ENCODE measurements at regions not wholly inside any gene's neighbourhood (a gene's known extent, or its start where the extent isn't known, plus 50 kb on each side); places are given as distances from the start of the nearest gene placed in this dataset.

- Histone ChIP-seq H3K36me3 (ENCODE audit: control insufficient read depth, insufficient read depth, low read length) (no peaks in the 10 kb centered on the region), H3K27ac (ENCODE audit: low read depth, low read length) (no peak overlapping the region), H3K9me3 (ENCODE audit: control insufficient read depth, insufficient read depth, low read length) (no peaks in the 10 kb centered on the region), H3K4me1 (ENCODE audit: control insufficient read depth, insufficient read depth, low read length) (peaks cover 6% of the 10 kb centered on the region; the same call in 1 of the 2 replicates), H3K27me3 (ENCODE audit: control insufficient read depth, insufficient read depth, low read length) (no peaks in the 10 kb centered on the region), H3K4me3 (ENCODE audit: low read depth, low read length) (no peak overlapping the region), H3K9ac (ENCODE audit: low read depth, low read length) (no peak overlapping the region)
These were observed 1227.4 kb upstream of the PCDH20 start for GRCh38 chr13:62643007-62643483.

GRCh38 chr13:62635161-62635560 lies 1219.5 kb upstream of the PCDH20 start:
- H3K4me3 ChIP-seq (ENCODE audit: low read depth, low read length): no peak overlapping the region
- no peak overlapping the region for H3K27ac ChIP-seq (ENCODE audit: low read depth, low read length)
- H3K9me3 ChIP-seq (ENCODE audit: control insufficient read depth, insufficient read depth, low read length): no peaks in the 10 kb centered on the region
- no peak overlapping the region for H3K9ac ChIP-seq (ENCODE audit: low read depth, low read length)
- H3K27me3 ChIP-seq (ENCODE audit: control insufficient read depth, insufficient read depth, low read length): no peaks in the 10 kb centered on the region
- H3K36me3 ChIP-seq (ENCODE audit: control insufficient read depth, insufficient read depth, low read length): no peaks in the 10 kb centered on the region
- no peaks in the 10 kb centered on the region for H3K4me1 ChIP-seq (ENCODE audit: control insufficient read depth, insufficient read depth, low read length)

DNA sequence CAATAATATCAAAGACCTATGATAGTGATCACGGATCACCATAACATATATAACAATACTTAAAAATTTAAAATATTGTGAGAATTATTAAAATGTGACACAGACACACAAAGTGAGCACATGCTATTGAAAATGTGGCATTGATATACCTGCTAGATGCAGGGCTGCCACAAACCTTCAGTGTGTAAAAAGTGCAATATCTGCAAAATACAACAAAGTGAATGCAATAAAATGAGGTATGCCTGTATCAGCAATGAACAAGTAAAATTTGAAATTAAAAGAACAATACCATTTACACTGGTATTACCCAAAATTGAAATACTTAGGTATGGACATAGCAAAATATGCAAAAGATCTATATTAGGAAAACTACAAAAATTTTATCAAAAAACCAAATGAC lies 1217.8 kb upstream of the PCDH20 start:
- Histone ChIP-seq H3K36me3 (ENCODE audit: control insufficient read depth, insufficient read depth, low read length) (no peaks in the 10 kb centered on the region), H3K27me3 (ENCODE audit: control insufficient read depth, insufficient read depth, low read length) (no peaks in the 10 kb centered on the region), H3K4me3 (ENCODE audit: low read depth, low read length) (no peak overlapping the region), H3K4me1 (ENCODE audit: control insufficient read depth, insufficient read depth, low read length) (no peaks in the 10 kb centered on the region), H3K27ac (ENCODE audit: low read depth, low read length) (no peak overlapping the region), H3K9ac (ENCODE audit: low read depth, low read length) (no peak overlapping the region), H3K9me3 (ENCODE audit: control insufficient read depth, insufficient read depth, low read length) (no peaks in the 10 kb centered on the region)

- no peaks in the 10 kb centered on the region for H3K27me3 ChIP-seq (ENCODE audit: control insufficient read depth, insufficient read depth, low read length)
- H3K9ac ChIP-seq (ENCODE audit: low read depth, low read length): no peak overlapping the region
- H3K9me3 ChIP-seq (ENCODE audit: control insufficient read depth, insufficient read depth, low read length): no peaks in the 10 kb centered on the region
- no peaks in the 10 kb centered on the region for H3K36me3 ChIP-seq (ENCODE audit: control insufficient read depth, insufficient read depth, low read length)
- no peak overlapping the region for H3K4me3 ChIP-seq (ENCODE audit: low read depth, low read length)
- H3K4me1 ChIP-seq (ENCODE audit: control insufficient read depth, insufficient read depth, low read length): no peaks in the 10 kb centered on the region
- H3K27ac ChIP-seq (ENCODE audit: low read depth, low read length): no peak overlapping the region
These were observed 1216.0 kb upstream of the PCDH20 start for GRCh38 chr13:62631619-62632018.

- no peaks in the 10 kb centered on the region for H3K36me3 ChIP-seq (ENCODE audit: control insufficient read depth, insufficient read depth, low read length)
- no peaks in the 10 kb centered on the region for H3K27me3 ChIP-seq (ENCODE audit: control insufficient read depth, insufficient read depth, low read length)
- no peak overlapping the region for H3K4me3 ChIP-seq (ENCODE audit: low read depth, low read length)
- H3K4me1 ChIP-seq (ENCODE audit: control insufficient read depth, insufficient read depth, low read length): no peaks in the 10 kb centered on the region
- no peaks in the 10 kb centered on the region for H3K9me3 ChIP-seq (ENCODE audit: control insufficient read depth, insufficient read depth, low read length)
- H3K9ac ChIP-seq (ENCODE audit: low read depth, low read length): no peak overlapping the region
- H3K27ac ChIP-seq (ENCODE audit: low read depth, low read length): no peak overlapping the region
These were observed 1215.5 kb upstream of the PCDH20 start for GRCh38 chr13:62631124-62631523.

- H3K36me3 ChIP-seq (ENCODE audit: control insufficient read depth, insufficient read depth, low read length): no peaks in the 10 kb centered on the region
- no peak overlapping the region for H3K9ac ChIP-seq (ENCODE audit: low read depth, low read length)
- no peaks in the 10 kb centered on the region for H3K4me1 ChIP-seq (ENCODE audit: control insufficient read depth, insufficient read depth, low read length)
- H3K4me3 ChIP-seq (ENCODE audit: low read depth, low read length): no peak overlapping the region
- H3K27ac ChIP-seq (ENCODE audit: low read depth, low read length): no peak overlapping the region
- H3K27me3 ChIP-seq (ENCODE audit: control insufficient read depth, insufficient read depth, low read length): no peaks in the 10 kb centered on the region
- no peaks in the 10 kb centered on the region for H3K9me3 ChIP-seq (ENCODE audit: control insufficient read depth, insufficient read depth, low read length)
These were observed 1214.0 kb upstream of the PCDH20 start for GRCh38 chr13:62629618-62630017.

DNA sequence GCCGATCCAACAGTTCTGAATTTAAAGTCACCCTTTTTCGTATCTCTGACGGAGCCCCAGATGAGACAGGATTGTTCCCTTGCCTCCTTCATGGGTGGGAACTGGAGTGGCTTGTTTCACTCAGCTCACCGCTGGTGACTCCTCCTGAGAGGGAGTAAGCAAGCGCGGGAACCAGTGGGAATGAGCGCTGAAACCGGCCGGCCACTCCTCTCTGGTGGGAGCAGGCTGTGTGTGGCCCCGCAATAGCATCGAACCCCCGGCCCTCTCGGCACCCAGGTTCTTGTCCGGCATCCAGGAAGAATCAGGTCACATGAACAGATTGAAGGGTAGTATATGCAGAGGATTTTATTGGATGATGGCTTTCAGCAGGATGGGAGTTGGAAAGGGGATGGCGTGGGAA lies 1211.6 kb upstream of the PCDH20 start:
- Histone ChIP-seq H3K9ac (ENCODE audit: low read depth, low read length) (no peak overlapping the region), H3K27me3 (ENCODE audit: control insufficient read depth, insufficient read depth, low read length) (no peaks in the 10 kb centered on the region), H3K9me3 (ENCODE audit: control insufficient read depth, insufficient read depth, low read length) (no peaks in the 10 kb centered on the region), H3K36me3 (ENCODE audit: control insufficient read depth, insufficient read depth, low read length) (no peaks in the 10 kb centered on the region), H3K27ac (ENCODE audit: low read depth, low read length) (no peak overlapping the region), H3K4me3 (ENCODE audit: low read depth, low read length) (no peak overlapping the region), H3K4me1 (ENCODE audit: control insufficient read depth, insufficient read depth, low read length) (0 out of 2 replicates have a peak, but pooled peaks cover 2% of the 10 kb centered on the region)

GRCh38 chr13:62626771-62627170 lies 1211.1 kb upstream of the PCDH20 start:
- no peak overlapping the region for H3K27ac ChIP-seq (ENCODE audit: low read depth, low read length)
- no peaks in the 10 kb centered on the region for H3K27me3 ChIP-seq (ENCODE audit: control insufficient read depth, insufficient read depth, low read length)
- H3K4me3 ChIP-seq (ENCODE audit: low read depth, low read length): no peak overlapping the region
- no peaks in the 10 kb centered on the region for H3K9me3 ChIP-seq (ENCODE audit: control insufficient read depth, insufficient read depth, low read length)
- no peak overlapping the region for H3K9ac ChIP-seq (ENCODE audit: low read depth, low read length)
- no peaks in the 10 kb centered on the region for H3K36me3 ChIP-seq (ENCODE audit: control insufficient read depth, insufficient read depth, low read length)
- H3K4me1 ChIP-seq (ENCODE audit: control insufficient read depth, insufficient read depth, low read length): 0 out of 2 replicates have a peak, but pooled peaks cover 6% of the 10 kb centered on the region

DNA sequence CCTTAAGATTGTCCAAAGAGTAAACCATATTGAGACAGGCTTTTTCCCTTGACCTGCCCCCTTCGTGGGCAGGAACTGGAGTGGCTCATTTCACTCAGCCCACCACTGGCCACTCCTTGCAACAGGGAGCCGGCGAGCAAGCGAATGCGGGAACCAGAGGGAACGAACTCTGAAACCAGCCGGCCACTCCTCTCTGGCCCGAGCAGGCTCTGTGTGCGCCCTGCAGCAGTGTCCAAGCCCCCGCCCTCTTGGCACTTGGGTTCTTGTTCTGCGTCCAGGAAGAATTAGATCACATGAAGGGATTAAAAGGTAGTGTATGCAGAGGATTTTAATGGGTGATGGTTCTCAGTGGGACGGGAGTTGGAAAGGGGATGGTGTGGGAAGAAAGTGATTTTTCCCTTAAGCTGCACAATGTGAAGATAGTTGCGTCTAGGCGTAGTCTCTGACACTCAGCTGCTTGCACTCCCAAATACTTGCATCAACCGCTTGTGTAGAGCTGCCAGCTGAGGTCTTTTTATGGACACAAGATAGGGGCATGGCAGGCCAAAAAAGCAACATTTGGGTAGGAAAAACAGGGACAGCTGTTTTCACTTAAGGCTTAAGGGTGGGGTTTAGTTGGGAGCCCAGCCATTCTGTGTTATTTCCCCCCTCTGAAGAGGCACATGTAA lies 1209.7 kb upstream of the PCDH20 start:
- Histone ChIP-seq H3K9ac (ENCODE audit: low read depth, low read length) (no peak overlapping the region), H3K27me3 (ENCODE audit: control insufficient read depth, insufficient read depth, low read length) (no peaks in the 10 kb centered on the region), H3K27ac (ENCODE audit: low read depth, low read length) (no peak overlapping the region), H3K4me1 (ENCODE audit: control insufficient read depth, insufficient read depth, low read length) (0 out of 2 replicates have a peak, but pooled peaks cover 10% of the 10 kb centered on the region), H3K4me3 (ENCODE audit: low read depth, low read length) (no peak overlapping the region), H3K9me3 (ENCODE audit: control insufficient read depth, insufficient read depth, low read length) (no peaks in the 10 kb centered on the region), H3K36me3 (ENCODE audit: control insufficient read depth, insufficient read depth, low read length) (no peaks in the 10 kb centered on the region)

- H3K27me3 ChIP-seq (ENCODE audit: control insufficient read depth, insufficient read depth, low read length): no peaks in the 10 kb centered on the region
- no peaks in the 10 kb centered on the region for H3K9me3 ChIP-seq (ENCODE audit: control insufficient read depth, insufficient read depth, low read length)
- no peak overlapping the region for H3K9ac ChIP-seq (ENCODE audit: low read depth, low read length)
- H3K36me3 ChIP-seq (ENCODE audit: control insufficient read depth, insufficient read depth, low read length): no peaks in the 10 kb centered on the region
- H3K4me1 ChIP-seq (ENCODE audit: control insufficient read depth, insufficient read depth, low read length): peaks cover 9% of the 10 kb centered on the region; the same call in 1 of the 2 replicates
- no peak overlapping the region for H3K4me3 ChIP-seq (ENCODE audit: low read depth, low read length)
- no peak overlapping the region for H3K27ac ChIP-seq (ENCODE audit: low read depth, low read length)
These were observed 1198.2 kb upstream of the PCDH20 start for GRCh38 chr13:62613819-62614218.

DNA sequence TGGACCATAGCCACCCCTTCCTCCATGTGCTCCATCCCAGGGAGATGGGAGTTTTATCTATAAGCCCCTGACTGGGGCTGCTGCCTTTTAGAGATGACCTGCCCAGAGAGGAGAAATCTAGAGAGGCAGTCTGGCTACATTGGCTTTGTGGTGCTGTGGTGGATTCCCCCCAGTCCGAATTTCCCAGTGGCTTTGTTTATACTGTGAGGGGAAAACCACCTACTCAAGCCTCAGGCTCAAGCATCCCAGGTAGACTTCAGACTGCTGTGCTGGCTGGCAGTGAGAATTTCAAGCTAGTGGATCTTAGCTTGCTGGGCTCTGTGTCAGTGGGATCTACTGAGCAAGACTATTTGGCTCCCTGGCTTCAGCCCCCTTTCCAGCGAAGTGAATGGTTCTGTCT lies 1195.7 kb upstream of the PCDH20 start:
- Histone ChIP-seq H3K9me3 (ENCODE audit: control insufficient read depth, insufficient read depth, low read length) (no peaks in the 10 kb centered on the region), H3K9ac (ENCODE audit: low read depth, low read length) (no peak overlapping the region), H3K27me3 (ENCODE audit: control insufficient read depth, insufficient read depth, low read length) (no peaks in the 10 kb centered on the region), H3K27ac (ENCODE audit: low read depth, low read length) (no peak overlapping the region), H3K4me3 (ENCODE audit: low read depth, low read length) (no peak overlapping the region), H3K4me1 (ENCODE audit: control insufficient read depth, insufficient read depth, low read length) (peaks cover 9% of the 10 kb centered on the region; the same call in 1 of the 2 replicates), H3K36me3 (ENCODE audit: control insufficient read depth, insufficient read depth, low read length) (no peaks in the 10 kb centered on the region)
